ENCODE measurements at regions not wholly inside any gene's neighbourhood (a gene's known extent, or its start where the extent isn't known, plus 50 kb on each side); places are given as distances from the start of the nearest gene placed in this dataset.

GRCh38 chr16:64051824-64052223 lies 1070.0 kb downstream of the CDH11 start:
- TF ChIP-seq CTCF (IDR thresholded peaks at IDR 0.05) = peak; percentile 43; the same call in 1 of the 2 replicates
- TF ChIP-seq POLR2AphosphoS5 (IDR thresholded peaks at IDR 0.05; ENCODE audit: low read depth, low read length) = no peak
